HG03060 (cell line): ENCODE measurements at regions not wholly inside any gene's neighbourhood (a gene's known extent, or its start where the extent isn't known, plus 50 kb on each side); places are given as distances from the start of the nearest gene placed in this dataset.

ENCODE experiments used
- ATAC-seq: cut with Tn5 transposase; IDR thresholded peaks from one replicate; pipeline ENCODE4 v1.9.1; 2021; ENCODE audit warnings: low read depth, moderate number of reproducible peaks; ENCODE audit not compliant: unreplicated experiment

DNA sequence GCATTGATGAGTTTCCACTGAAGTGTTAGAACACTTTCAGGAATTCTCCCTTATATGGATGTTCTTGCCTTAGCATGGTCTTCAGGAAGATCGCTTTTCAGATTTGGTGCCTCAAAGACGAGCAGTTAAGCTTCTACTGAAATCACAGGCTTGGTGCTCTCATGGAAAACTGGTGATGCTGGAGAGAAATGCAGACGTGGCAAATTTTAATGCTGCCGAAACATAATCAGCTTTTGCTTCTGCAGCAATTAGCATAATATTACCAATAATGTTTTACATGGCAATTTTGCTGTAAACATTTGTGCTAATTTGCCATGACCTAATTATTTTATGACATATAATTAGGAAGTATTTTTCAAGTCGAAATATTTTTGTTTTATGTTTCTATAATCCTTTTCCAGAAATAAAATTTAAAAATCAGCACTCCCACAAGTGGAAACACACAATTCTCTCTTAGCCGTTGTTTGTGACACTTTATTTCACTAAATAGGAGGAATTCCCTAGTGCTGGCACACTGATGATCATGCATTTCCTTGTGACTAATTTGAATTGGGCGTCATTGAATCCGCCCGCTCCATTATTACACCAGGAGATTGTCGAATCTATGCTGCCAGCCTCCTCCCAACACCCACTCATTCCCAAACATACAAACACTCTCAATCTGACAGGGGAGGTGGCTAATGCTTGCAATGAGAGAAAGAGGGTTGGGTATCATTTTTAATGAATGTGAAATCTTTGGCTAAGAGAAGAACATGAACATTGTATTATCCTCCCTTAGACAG lies 506.8 kb upstream of the PPP2R3A start:
- no peak for ATAC-seq

DNA sequence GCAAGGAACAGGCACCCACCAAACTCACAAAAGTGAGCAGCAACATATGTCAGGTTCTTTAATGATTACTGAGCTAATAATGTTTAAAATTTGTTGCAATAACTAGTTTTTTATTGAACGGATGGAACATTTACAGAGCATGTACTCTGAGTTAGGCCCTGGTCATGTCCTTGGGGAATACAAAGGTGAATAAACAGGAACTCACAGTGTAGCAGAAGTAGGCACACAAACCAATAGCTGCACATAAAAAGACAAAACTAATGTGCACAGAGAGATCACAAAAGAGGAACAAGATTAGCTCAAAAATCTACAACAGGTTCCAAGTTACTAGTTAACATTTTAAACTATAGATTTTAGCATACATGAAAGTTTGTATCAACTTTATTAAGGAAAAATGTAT lies 505.3 kb upstream of the PPP2R3A start:
- no peak for ATAC-seq

DNA sequence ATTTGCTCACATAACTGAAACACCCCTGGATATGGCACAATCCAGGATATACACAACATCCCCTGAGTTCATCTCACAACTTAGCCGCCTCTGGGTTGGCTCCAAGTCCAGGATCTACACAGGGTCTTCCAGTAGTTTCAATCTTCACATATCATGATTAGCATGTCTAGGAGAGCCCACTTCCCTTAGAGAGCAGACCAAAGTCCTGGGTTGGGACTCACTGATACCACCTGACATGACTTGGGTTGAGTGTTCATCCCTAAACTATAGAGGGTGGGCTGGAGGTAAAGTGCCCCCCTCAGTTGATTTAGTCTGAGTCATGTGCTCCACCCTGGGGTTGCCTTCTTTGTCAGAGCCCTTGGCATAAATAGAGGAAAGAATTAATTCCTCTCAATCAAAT lies 493.6 kb upstream of the PPP2R3A start:
- no peak for ATAC-seq

DNA sequence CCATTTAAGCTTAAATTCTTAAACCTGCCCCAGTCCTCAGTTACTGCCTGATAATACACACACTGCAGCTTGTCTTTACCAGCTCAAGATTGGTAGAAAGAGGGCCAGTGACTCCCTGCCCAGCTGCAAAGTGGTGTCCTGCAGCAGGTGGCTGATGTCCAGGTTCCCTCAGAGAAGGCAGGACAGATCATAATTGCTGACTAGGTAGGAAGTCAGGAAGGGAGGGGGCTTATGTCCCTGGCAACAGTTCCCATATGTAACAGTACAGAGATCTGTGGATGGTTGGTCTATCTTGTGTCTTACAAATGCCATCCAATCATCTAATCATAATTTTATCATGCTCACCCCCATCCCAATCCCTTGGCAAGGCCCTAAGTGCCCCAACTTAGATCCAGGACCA lies 492.1 kb upstream of the PPP2R3A start:
- ATAC-seq, result no peak

DNA sequence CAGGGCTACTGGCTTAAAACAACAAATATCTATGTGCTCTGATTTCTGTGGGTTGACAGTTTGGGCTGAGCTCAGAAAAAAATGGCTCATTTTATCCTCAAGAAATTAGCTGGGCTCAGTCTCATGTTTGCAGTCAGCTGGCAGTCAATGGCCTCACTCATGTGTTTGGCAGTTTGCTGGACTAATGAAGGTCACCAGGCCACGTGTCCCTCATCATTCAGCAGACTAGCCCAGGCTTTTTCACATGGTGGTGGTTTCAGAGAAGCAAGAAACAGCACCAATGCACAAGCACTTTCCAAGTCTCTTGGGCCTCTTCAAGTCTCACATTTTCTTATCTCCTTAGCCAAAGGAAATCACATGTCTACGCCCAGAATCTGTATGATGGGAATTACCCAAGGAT lies 478.3 kb upstream of the PPP2R3A start:
- ATAC-seq, result no peak

DNA sequence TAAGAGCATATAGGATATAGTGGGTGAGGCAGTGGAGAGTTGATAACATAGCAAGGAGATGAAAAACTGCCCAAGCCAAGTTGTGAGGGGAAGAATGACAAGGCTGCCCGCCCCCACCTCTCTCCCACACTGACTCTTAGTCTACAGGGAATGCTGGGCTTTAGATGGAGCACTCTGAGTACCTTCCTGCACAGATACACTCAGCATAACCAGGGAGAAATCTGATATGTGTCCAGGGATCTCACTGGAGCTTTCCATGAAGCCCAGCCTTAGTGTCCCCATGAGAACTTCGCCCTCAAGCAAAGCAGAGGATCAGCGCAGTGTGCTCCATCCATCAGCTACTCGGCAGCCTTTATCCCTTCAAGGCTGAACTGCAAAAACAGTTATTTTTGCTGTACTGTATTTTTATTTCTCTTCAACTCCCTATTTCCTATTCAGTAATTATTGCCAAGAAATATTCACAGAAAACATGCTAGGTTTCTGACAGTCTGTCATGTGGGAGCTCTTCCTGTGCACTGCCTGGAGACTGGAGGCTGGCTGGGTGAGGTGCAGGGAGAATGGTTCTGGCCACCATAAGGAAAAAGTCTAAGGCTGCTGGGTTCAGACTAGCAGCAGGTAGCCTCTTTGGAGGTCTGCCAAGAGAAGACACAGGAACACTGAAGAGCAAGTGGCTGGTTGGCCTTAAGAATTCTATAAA lies 475.2 kb upstream of the PPP2R3A start:
- ATAC-seq, result no peak

DNA sequence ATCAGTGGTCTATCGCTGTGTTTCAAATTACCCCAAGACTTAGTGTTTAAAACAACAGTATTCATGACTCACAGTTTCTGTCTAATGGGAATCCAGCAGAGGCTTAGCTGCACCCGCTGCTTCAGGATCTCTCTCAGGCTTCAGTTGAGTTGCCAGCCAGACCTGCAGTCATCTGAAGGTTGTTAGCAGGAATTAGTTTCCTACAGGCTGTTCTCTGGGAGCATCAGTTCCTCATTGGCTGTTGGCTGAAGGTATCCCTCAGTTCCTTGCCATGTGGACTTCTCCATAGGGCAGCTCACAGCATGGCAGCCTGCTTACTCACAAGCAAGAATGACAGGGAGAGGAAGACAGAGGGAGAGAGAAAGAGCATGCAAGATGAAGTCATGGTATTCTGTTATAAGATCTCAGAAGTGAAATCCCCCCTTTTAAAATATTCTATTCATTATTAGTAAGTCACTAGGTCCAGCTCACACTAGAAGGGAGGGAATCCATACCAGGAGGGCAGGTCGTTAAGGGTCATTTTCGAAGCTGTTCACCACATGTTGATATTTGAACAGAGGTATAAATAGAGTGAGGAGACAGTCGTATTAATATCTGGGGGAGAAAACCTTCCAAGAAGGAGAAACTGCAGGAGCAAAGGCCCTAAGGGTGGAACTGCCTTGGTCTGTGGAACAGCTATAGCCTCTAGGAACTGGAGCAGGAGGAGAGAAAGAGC lies 473.9 kb upstream of the PPP2R3A start:
- ATAC-seq, result no peak

DNA sequence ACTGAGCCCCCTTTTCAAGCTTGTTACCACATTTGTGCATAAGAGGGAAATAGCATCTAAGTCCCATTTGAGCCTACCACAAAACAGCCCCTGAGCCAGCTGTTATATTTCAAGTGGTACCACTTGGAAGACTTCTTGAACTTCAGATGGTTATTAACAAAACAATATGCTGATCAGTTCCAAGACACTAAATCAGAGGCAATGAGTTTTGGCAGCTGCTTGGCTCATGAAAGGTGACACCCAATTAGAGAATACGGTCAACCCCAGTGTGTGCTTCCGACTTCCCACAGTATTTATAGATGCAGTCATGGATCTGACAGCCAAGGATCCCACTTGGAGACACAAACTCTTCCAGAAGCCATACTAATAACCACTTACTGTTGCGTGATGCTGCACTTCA lies 469.6 kb upstream of the PPP2R3A start:
- no peak for ATAC-seq

DNA sequence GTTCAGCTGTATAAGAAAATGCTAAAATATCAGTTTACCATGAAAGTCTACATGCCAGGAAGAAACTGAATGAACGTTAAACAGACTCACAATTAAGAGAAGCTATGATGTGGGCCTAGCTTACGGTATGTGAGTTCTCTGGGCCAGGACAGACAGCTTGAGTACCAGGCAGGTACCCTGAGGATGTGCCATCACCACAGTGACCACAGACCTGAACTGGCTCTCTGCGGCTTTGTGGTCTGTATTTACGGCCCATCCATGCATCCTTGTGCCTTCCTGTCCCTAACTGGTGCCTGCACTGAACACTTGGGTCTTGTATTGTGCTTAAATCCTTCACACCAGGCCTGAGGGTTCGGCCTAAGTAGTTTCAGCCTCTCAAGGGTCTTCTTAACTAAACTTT lies 467.5 kb upstream of the PPP2R3A start:
- ATAC-seq, result no peak

DNA sequence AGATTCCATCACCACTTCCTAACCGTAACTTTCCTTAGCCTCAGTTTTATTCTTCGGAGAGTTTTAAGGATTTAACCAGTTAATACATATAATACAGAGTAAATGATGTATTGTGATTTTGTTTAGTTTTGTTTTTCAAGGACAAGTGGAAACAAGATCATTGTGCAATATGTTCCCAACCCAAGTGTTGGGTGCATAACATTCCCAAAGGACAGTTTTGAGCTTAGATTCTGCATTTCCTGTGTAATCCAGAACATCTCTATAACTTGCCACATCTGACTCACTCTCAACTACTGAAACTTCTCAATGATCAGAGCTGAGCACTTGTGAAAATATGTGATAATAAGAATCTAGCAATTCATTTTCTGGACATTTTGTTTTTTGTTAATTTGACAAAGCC lies 466.1 kb upstream of the PPP2R3A start:
- no peak for ATAC-seq

DNA sequence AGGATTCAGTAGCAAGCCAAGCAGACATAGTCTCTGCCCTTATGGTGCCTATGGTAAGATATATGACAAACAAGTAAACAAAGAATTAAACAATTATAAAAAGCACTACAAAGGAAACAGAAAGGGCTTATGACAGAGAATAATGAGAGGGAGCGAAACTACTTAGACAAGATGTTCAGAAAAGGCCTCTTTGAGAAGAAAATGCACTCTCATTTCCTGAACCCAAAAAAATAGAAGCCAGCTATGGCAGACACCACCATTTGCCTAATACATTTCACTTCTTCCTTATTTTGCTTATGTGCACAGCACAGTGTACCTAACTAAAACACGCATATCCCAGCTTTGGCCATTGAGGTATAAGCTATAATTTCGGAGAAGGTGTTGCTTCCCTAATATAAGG lies 465.5 kb upstream of the PPP2R3A start:
- no peak for ATAC-seq

DNA sequence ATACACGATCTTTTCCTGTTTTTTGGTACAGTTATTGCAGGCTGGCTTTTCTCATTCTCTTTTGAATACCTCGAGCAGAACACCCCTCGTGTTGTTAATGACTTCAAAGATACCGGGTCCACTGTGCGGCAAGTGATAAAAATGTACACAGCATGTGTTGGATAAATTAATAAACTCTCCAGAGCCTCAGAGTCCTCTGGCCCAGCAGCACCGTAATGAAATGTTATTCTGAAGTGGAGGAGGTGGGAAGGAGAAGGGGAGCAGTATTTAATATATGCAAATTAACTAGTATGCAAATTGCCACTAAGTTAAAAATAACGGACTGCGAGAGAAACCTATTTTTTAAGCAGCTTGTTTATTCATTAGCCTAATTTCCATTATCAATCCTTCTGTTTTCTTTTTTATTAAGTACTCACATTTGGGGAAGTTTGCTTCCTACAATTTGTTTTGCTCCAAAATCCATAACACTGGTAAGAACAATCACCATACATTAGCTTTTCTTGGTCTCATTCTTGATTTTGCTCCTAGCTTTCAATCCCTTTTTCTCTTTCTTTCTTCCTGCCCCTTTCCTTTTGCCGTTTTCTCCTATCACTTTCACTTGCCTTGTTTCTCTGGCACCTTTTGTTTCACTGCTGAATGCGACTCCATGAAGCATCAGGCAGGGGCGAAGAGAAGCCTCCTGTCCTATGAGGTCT lies 462.3 kb upstream of the PPP2R3A start:
- ATAC-seq, result no peak

DNA sequence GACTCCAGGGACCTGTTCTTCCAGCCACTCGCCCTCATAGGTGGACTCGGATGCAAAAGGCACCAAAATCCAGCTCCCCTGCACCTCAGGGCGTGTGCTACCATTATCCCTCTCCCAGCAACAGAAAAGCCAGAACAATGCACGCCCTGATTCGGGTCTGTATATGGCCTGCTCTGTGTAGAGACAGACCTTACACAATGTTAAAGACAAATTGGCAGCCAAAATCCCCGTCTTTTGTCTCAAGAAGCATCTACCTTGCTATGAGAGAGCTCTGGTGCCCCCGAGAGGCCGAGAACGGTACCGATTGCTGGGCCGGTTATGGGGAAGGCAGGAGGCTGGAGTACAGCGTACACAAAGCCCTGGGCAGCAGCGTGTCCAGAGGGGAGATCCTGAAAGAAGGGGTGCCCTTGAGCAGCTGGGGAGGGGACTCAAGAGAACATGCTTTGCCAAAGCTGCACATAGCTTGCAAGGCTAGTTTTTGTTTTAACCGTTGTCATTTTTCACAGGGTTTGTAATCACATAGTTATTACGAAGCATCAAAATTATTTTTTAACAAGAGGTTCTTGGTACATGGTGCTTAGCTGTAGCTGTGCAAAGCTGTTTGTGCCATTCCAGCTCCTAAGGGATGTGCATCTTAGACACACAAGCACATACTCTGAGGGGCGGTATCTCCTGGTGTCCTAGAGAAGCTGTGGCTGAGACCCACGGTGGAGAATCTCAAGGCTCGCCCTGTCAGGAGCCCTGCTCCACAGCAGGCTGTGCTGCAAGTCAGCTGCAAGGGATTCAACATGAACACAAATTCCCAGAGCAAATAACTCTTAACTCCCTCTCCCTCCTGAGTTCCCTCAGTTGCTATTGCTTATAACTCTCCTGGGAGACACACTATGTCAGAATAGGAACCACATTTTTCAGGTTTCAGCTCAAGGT lies 461.5 kb upstream of the PPP2R3A start:
- no peak for ATAC-seq

DNA sequence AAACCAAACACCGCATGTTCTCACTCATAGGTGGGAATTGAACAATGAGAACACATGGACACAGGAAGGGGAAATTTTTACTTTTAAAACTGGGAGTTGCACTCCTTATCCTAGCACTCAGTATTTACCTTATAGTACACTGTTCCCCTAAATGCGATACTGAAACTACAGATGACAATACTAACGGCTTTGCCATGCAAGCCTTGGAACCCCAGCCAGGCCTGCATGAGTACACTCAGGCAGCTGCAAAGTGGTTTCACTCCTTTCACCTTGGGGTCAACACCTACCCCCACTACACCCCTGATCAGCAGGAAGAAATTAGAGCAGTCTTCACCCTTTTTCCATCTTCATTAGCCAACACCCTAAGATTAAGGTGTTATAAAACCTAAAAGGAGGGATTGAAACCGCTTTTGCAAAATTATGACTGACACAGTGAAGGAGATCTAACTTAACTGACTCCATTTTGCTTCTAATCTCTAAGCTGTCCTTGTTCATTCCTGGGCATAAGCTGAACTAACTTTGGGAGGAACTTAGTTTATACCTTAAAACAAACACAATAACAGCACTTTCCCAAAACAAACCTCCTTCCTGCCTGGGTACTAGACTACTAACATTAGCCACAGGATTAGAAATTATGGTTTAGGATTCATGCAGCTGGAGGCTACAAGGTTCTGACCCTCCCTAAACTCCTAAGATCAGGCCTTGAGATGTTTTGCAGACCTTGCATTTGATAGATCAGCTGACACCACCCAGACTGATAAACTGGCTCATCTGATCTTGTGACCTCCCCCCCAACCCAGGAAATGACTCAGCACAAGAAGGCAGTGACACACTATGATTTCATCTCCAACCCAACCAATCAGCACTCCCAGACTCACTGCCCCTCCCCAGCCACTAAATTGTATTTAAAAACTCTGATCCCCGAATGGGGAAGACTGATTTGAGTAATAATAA lies 452.1 kb upstream of the PPP2R3A start:
- ATAC-seq, result no peak

DNA sequence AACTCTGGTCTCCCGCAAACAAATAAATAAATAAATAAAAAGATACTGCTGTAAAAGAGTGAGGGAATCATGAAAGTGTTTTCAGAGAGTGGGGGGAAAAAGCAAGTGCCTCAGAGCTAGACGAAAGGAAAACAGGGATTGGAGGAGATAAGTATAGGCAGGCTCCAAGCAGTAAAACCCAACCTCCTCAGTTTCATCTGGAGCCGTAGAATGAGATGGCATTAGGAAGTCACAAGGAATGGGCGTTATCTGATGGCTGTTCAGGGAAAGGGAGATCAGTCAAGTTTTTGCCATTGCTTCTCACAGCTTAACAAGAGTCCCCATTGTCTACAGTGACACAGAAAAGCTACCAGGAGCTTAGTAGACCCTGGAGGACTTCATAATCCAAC lies 451.5 kb upstream of the PPP2R3A start:
- ATAC-seq, result no peak

DNA sequence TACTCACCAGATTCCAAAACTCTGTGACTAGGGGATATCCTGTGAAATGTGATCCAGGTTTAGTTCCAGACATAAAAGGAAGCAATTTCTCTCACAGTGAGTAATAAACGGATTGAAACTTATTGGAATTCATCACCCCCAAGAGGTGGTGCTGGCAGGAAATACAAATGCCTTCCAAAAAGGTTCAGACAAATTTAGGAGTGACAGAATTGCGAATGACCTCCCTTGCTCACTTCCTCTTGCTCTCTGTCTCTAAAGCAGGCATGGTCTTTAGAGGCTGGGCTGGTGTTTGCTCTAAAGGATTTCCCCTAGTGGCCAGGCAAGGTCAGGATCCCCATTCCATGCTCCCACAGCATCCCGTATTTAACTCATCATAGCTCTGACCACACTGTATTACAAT lies 449.4 kb upstream of the PPP2R3A start:
- ATAC-seq, result no peak

DNA sequence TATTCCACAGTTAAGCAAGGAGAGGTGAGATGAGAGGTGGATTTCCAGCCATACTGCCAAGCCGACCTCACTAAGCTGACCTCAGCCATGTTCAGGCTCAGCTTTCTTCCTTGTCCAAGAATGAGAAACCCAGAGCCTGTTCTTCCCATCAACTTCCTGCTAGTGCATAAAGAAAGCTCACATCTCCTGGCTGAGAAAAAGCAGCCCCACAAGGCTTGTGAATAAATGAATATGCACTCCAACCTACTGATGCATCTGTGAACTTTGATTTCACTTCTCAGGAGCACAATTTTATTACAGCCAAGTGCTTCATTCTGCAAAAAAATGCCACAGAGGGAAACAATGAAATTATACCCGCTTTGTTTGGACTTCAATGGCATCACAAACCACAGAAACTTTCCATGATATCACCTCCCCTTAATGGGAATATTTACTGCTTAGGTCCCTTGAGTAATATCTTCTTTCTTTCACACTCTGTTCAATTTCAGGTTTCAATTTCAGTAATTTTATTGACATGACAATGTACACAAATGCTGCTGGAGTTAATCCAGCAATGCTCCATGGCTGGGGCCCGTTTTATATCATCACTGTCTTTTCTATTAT lies 437.0 kb upstream of the PPP2R3A start:
- no peak for ATAC-seq

DNA sequence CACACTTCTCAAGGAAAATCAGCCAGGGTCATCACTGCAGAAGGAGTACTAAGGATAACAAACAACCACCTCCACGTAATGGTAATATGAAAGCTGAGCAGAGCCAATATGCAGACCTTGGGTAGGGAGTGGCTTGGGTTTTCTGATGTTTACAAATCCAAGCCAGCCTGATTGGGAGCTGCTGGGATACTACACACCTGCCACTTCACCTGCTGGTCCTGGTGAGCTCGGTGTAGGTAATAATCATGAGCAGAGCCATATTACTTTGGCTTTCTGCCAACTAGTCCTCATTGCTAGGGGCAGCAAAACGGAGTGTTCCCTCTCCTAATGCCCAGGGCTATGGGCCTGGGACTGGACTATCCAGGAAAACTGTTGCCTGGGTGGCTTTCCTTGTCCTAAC lies 433.5 kb upstream of the PPP2R3A start:
- no peak for ATAC-seq

DNA sequence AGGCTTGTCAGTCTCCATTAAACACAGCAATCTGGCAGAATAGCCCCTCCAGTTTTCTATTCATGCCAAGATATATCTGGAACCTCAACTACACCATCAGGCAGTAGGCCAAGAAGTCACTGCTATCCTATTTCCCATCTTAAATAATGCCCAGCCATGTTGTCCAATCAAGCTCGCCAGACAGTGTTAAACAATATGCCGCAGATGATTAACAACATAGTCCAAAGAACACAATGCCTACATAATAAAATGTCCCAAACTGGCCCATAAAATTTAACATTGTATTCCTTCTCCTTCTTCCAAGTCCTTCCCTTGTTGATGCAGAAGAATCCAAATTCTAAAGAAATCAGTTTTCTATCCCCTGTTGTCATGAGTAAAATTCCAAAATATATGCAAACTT lies 427.4 kb upstream of the PPP2R3A start:
- ATAC-seq, result no peak
